GM10266 (cell line): ENCODE measurements at regions not wholly inside any gene's neighbourhood (a gene's known extent, or its start where the extent isn't known, plus 50 kb on each side); places are given as distances from the start of the nearest gene placed in this dataset.

Experiments used
- DNase-seq: peaks from one replicate; pipeline ENCODE4 v3.0.0; 2012; ENCODE audit errors: extremely low spot score
- TF ChIP-seq, protein P1 (sequence below): IDR thresholded peaks from 2 replicates; pipeline ENCODE4 v1.5.1; 2012; ENCODE audit warnings: mild to moderate bottlenecking, low read depth; ENCODE audit not compliant: control insufficient read depth, insufficient read depth; ENCODE audit errors: missing control alignments

DNA sequence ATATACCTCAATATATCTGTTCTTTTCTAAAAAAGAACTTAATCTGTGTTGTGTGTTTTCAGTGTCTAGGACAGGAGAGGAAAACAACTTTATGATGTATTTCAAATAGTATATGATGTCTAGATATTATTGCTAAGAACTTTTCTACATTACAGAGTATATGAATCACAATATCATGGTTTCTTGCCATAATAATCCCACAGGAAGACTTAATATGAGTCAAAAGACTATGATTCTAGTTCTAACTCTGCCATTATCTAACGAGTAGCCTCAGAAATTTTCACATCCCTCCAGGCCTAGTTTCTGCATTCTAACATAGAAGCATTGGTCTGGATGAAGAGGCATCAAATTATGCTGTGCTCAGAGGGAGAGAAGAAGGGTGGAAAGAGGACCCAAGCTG, 107.7 kb upstream of the SPRED1 start:
- TF ChIP-seq, protein P1, sequence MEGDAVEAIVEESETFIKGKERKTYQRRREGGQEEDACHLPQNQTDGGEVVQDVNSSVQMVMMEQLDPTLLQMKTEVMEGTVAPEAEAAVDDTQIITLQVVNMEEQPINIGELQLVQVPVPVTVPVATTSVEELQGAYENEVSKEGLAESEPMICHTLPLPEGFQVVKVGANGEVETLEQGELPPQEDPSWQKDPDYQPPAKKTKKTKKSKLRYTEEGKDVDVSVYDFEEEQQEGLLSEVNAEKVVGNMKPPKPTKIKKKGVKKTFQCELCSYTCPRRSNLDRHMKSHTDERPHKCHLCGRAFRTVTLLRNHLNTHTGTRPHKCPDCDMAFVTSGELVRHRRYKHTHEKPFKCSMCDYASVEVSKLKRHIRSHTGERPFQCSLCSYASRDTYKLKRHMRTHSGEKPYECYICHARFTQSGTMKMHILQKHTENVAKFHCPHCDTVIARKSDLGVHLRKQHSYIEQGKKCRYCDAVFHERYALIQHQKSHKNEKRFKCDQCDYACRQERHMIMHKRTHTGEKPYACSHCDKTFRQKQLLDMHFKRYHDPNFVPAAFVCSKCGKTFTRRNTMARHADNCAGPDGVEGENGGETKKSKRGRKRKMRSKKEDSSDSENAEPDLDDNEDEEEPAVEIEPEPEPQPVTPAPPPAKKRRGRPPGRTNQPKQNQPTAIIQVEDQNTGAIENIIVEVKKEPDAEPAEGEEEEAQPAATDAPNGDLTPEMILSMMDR, result no peak
- DNase-seq, result no peak

DNA sequence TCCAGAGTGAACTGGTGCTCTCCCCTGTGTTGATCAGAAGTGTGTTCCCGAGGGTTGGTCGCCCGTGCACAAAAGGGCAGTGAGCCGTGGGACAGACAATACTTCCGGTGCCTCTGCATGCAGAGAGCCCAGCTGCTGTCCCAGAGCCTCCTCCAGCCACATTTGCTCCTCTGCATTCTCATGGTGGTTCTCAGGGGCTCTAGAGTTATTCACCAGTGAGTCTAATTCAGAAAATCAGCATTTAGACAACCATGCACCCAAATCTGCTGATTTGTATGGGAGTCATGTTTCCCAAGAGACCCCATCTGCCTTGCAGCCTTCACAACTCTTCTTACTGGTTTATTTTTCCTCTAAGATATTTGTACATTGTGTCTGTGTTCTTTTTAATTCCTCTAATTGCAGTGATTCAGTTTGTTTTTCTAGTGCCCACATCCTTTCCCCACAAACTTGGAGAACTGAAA, 107.0 kb upstream of the SPRED1 start:
- TF ChIP-seq, protein P1, result no peak
- no peak for DNase-seq

DNA sequence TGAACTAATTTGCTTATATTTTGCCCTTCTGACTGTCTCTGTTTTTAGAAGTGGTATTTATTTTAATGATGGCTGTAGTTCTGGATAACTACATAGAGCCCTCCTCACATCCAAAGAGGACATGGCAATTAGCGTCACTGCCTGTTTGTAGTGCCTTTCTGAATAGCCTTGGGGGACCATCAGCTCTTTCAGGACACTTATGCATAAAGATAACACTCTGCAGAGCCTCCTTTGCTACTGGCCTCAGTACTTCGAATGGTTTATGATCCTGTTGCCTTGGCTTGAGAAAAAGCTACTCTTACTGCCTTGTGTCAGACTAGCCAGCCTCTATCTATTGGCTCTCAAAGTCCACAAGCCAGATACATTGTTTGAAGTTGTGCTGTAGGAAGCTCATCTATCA, 105.4 kb upstream of the SPRED1 start:
- TF ChIP-seq, protein P1, result no peak
- no peak for DNase-seq

DNA sequence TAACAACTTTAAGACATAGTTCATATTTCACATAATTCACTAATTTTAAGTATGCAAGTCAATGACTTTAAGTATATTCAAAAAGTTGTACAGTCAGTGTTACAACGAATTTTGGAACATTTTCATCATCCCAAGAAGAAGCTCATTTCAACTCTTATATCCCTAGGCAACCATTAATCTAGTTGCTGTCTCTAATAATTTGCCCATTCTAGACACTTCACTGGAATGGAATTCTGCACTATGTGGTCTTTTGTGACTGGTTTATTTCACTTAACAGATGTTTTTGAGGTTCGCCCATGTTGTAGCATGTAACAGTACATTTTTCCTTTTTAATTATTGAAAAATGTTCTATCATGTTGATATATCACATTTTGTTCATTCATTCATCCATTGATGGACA, 104.2 kb upstream of the SPRED1 start:
- TF ChIP-seq, protein P1, result no peak
- no peak for DNase-seq

DNA sequence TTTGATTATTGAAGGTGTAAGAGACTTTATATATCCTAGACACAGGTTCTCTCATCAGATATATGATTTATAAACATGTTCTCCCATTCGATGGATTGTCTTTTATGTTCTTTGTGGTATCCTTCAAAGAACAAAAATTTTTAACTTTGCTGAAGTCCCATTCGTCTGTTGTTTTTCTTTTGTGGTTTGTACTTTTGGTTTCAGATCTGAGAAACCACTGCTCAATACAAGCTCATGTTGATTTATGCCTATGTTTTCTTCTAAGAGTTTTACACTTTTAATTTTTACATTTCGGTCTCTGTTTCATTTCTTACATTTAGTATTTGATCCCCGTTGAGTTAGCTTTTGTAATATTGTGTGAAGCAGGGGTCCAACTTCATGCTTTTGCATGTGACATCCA, 103.3 kb upstream of the SPRED1 start:
- DNase-seq, result no peak
- TF ChIP-seq, protein P1, result no peak

DNA sequence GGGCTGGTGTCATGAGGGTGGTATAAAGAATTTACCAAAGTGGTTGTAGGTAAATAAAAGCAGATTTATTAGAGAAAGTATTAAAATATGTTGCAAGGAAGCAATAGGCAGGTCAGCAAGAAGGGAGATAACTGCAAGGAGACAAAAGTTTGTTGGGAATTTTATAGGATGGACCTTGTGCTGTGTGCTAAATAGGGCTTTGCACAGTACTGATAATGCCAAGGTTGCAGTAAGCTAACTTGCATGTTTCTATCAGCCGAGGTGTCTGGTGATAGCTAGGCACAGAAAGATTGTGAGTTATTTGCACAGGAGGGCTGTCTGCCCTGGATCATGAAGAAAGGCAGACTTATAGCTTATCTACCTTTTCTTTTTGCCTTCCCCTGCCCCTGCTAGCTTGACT, 102.5 kb upstream of the SPRED1 start:
- TF ChIP-seq, protein P1, result no peak

DNA sequence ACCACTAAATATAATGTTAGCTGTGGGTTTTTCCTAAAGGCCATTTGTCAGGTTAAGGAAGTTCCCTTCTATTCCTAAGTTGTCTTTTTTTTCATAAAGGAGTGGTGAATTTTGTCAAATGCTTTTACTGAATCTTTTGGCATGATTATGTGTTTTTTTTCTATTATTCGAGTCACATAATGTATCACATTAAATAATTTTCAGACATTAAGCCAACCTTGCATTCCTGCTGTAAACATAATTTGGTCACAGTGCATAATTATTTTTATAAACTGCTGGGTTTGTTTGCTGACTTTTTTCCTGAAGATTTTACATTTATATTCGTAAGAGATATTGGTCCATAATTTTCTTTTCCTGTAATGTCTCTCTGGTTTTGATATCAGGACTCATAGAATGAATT, 101.8 kb upstream of the SPRED1 start:
- TF ChIP-seq, protein P1, result no peak
- DNase-seq, result no peak

More for the DNA sequence above, 102.5 kb upstream of the SPRED1 start:
- no peak for DNase-seq
